PFSK-1 (cell line): ENCODE measurements at regions not wholly inside any gene's neighbourhood (a gene's known extent, or its start where the extent isn't known, plus 50 kb on each side); places are given as distances from the start of the nearest gene placed in this dataset.
A peak's percentile ranks its signal among the peaks of the same experiment; 100 is the strongest.

Experiments used
- FOXP2 ChIP-seq: optimal IDR thresholded peaks from 2 replicates; pipeline ENCODE3; 2011; ENCODE audit warnings: borderline replicate concordance, control low read depth, inconsistent platforms; ENCODE audit not compliant: insufficient read depth; ENCODE audit errors: extremely low read length, extremely low read depth
- POLR2AphosphoS5 ChIP-seq: IDR thresholded peaks from 2 replicates; pipeline ENCODE4 v1.6.1; 2012; ENCODE audit warnings: low read depth, mild to moderate bottlenecking, control low read depth, low read length, moderate library complexity
- SIN3A ChIP-seq: IDR thresholded peaks from 2 replicates; pipeline ENCODE4 v1.6.1; 2012; ENCODE audit warnings: mild to moderate bottlenecking, low read length, moderate library complexity, borderline replicate concordance; ENCODE audit not compliant: insufficient read depth
- TAF1 ChIP-seq: IDR thresholded peaks from 2 replicates; pipeline ENCODE4 v1.6.1; 2012; ENCODE audit warnings: low read length, control low read depth, borderline replicate concordance; ENCODE audit not compliant: insufficient read depth
- TF ChIP-seq, protein P1 (sequence below), 2 experiments: IDR thresholded peaks; 2 replicates each; pipeline versions ENCODE4 v1.6.1 to v1.8.0; 2011 to 2012; ENCODE audit warnings: low read depth in 2 of 2, low read length in 2 of 2, control low read depth in 1 of 2, inconsistent platforms in 1 of 2, mild to moderate bottlenecking in 1 of 2, moderate library complexity in 1 of 2; ENCODE audit not compliant: insufficient read depth in 1 of 2

DNA sequence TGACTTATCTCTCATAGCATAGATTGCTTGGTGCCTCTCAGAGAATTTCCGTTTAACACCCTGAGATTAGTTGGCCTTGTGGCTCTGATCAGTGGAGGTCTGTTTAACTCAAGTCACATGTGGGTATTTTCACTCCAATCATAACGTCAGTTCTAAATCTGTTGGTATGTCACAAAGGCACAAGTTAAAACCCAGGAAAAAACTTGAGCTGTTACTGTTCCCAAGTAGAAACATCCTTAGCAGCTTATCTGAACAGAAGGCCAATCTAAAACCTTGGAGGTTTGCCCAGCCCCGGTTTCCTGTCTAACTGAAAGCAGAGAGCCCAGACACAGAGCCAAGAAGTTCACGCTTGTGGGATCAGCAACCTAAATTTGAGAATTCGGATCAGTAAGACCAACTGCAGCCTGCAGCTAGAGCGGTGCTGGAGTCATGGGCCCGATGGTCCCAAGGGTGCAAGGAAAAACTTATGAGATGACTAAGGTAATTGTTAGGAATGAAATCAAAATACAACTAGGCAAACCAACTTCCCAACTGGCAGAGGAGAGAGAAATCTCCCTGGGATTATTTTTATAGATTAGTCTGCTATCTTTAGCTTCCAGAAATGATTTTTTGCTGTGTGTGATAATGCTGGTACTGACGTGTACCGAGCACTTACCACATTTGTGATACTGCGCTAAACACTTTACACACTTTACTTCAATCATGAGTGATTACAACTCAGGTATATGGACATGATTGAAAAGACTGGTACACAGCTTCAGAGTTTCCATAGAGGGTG lies 90.2 kb upstream of the C1orf21 start:
- no peak for TF ChIP-seq POLR2AphosphoS5
- TF ChIP-seq SIN3A = no peak
- TF ChIP-seq FOXP2 = no peak
- no peak for TF ChIP-seq TAF1
- TF ChIP-seq, protein P1, sequence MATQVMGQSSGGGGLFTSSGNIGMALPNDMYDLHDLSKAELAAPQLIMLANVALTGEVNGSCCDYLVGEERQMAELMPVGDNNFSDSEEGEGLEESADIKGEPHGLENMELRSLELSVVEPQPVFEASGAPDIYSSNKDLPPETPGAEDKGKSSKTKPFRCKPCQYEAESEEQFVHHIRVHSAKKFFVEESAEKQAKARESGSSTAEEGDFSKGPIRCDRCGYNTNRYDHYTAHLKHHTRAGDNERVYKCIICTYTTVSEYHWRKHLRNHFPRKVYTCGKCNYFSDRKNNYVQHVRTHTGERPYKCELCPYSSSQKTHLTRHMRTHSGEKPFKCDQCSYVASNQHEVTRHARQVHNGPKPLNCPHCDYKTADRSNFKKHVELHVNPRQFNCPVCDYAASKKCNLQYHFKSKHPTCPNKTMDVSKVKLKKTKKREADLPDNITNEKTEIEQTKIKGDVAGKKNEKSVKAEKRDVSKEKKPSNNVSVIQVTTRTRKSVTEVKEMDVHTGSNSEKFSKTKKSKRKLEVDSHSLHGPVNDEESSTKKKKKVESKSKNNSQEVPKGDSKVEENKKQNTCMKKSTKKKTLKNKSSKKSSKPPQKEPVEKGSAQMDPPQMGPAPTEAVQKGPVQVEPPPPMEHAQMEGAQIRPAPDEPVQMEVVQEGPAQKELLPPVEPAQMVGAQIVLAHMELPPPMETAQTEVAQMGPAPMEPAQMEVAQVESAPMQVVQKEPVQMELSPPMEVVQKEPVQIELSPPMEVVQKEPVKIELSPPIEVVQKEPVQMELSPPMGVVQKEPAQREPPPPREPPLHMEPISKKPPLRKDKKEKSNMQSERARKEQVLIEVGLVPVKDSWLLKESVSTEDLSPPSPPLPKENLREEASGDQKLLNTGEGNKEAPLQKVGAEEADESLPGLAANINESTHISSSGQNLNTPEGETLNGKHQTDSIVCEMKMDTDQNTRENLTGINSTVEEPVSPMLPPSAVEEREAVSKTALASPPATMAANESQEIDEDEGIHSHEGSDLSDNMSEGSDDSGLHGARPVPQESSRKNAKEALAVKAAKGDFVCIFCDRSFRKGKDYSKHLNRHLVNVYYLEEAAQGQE (IDR thresholded peaks at IDR 0.05; ENCODE audit: insufficient read depth in 1 of 2, low read depth in 2 of 2, low read length in 2 of 2) = peak in 1 of 2 experiments; percentile 18; a peak in 1 of 4 replicates

DNA sequence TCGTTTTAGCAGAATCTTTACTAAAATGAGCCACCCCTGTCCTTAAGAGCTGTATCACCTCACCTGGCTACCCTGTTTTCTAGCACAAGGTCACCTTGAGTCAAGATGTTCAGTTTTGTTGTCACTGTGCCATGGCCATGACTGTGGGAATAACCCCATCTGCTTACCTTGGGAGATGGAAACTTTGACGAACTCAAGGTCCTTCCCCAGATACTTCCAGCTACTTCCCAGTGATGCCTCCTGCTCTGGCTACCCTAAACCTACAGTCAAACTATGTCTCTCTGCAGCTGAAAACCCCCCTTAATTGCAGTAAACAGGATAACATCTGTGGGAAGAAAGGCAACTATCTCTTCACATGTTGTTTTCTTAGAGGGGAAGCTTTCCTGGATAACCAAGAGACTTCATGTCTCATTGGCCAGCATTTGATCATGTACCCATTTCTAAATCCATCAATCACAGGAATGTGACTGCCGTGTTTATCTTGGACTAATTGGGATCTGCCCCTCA lies 89.5 kb upstream of the C1orf21 start:
- TF ChIP-seq SIN3A (no peak), POLR2AphosphoS5 (no peak)

DNA sequence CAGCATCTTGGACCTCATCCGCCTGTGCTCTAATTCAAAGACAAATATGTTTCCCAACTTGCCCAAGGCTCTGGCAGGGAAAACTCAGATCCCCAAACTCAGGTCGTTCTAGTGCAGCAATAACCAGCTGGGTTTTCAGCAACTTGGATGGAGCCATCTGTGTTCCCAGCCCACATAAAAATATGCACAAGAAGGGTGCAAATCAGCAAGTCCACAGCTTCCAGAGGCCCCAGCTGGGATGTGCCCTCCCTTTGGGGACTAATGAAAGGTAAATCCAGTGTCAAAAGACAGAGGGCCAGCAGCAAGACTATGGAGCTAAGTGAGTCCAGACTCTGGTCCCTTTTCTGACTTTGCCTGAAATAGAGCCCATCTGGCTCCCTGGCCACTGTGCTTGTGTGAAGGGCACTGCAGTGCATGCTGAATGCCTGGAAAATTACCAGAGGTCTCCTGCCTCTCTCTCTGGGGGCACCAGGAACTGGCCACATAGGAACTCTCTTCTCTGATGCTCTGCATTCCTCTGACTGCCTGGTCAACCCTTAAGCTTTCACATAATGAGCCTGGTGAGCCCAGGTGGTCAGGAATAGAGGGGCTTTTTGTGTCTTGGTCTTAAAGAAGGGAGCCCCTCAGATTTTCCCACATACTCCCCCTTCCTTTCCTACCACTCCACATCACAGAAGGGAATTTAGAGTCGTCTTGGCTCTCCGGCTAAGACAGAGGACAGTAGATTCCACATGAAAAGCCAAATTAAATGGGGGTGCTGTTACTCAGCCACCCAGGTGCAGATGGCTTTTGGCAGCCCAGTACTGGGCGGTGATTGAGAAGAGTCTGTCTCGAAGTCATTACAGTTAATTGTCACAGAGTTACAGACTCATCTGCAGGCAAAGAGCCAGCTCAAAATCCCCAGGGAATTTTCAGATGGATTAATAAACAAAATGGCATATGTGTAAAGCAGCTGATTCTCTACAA lies 88.1 kb upstream of the C1orf21 start:
- TF ChIP-seq, protein P1 (IDR thresholded peaks at IDR 0.05; ENCODE audit: insufficient read depth in 1 of 2, low read depth in 2 of 2, low read length in 2 of 2) = no peak
- TF ChIP-seq SIN3A = no peak
- TF ChIP-seq FOXP2 = no peak
- no peak for TF ChIP-seq TAF1
- no peak for TF ChIP-seq POLR2AphosphoS5

DNA sequence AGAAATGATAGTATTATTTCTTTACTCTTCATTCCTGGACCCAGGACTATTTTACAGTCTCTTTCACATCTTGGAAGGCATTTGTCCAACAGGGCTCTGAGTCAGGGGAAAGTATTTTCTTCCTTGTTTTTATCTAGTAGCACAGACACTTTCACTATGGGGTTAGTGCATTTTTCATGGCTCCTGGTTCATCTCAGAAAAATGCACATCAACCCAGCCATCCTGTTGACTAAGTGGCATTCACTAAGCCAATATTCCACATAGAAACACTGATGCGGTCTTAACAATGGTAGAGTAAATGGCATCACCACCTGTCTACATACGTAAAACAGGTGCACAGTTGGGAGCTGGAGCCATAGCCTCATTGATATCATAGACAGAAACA lies 87.4 kb upstream of the C1orf21 start:
- TF ChIP-seq SIN3A = no peak

DNA sequence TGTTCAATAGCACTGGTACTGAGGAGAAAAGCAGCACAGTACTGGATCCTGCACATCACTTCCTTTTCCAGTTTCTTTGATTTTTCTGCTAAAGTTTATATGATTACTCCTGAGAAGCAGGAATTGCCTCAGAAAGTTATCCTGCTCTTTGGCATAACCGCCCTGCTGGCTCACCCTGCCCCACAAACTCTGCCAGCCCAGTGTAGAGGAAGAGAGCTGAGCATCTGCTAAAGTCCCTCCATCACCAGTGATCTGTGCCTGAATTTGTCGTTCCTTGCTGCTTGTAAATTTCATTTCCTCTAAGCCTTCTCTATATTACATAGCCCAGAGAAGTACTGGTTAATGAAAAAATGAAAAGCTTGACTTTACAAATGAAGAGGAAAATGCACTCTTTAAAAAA lies 87.0 kb upstream of the C1orf21 start:
- TF ChIP-seq POLR2AphosphoS5 (no peak), SIN3A (no peak), TAF1 (no peak), FOXP2 (no peak)
- TF ChIP-seq, protein P1 (IDR thresholded peaks at IDR 0.05; ENCODE audit: insufficient read depth in 1 of 2, low read depth in 2 of 2, low read length in 2 of 2) = no peak
